ENCODE measurements at regions not wholly inside any gene's neighbourhood (a gene's known extent, or its start where the extent isn't known, plus 50 kb on each side); places are given as distances from the start of the nearest gene placed in this dataset.
A peak's percentile ranks its signal among the peaks of the same experiment; 100 is the strongest.

DNA sequence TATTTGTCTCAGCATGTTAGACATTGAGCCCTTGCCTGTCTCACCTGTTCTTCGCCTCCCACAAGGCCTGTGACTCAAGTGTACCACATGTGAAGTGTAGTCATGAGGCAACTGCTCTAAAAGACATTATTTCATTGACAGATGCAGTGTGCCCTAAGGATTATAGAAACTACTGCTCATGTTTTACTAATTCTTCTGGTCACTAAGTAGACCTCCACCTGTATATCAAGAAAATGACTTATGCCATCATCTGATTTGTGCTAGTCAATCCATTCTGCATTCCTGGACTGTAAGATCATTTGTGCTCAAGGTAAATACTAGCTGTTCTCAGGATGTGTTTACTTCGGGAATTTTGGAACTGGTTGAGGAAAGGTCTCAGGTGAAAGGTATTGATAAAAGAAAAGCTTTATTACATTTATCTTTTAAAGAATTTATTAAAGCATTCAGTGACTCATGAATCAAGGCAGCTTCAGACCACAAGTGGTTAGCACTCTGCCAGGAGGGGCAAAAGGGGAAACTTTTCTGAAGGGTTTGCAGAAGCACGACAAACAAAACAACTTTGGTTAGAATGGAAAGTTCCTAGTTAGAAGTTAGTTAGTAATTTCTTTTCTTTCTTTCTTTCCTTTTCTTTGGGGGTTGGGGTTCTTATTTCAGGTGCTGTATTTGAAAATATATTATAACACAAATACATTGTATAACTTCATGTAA is 465.3 kb upstream of the CBLB start:
- intact Hi-C loops (cut with micrococcal nuclease), result loop anchor here (2.0 kb wide), 1 partner anchor 31 kb away; no protein-coding TSS in a partner anchor
- ChIA-PET CTCF (interaction anchor here (0.5 kb wide), 1 partner anchor 315 kb away, joined by 3 read pairs; no protein-coding TSS in a partner anchor), POLR2A (no interaction called here)
- Mint-ChIP-seq H3K27me3 (no peaks in the 10 kb centered on the region), H3K4me1 (peaks cover 29% of the 10 kb centered on the region), H3K27ac (no peak overlapping the region), H3K36me3 (ENCODE audit: low read depth) (no peaks in the 10 kb centered on the region), H3K9me3 (peaks cover 2% of the 10 kb centered on the region), H3K4me3 (no peak overlapping the region)
- TF ChIP-seq, protein P1, sequence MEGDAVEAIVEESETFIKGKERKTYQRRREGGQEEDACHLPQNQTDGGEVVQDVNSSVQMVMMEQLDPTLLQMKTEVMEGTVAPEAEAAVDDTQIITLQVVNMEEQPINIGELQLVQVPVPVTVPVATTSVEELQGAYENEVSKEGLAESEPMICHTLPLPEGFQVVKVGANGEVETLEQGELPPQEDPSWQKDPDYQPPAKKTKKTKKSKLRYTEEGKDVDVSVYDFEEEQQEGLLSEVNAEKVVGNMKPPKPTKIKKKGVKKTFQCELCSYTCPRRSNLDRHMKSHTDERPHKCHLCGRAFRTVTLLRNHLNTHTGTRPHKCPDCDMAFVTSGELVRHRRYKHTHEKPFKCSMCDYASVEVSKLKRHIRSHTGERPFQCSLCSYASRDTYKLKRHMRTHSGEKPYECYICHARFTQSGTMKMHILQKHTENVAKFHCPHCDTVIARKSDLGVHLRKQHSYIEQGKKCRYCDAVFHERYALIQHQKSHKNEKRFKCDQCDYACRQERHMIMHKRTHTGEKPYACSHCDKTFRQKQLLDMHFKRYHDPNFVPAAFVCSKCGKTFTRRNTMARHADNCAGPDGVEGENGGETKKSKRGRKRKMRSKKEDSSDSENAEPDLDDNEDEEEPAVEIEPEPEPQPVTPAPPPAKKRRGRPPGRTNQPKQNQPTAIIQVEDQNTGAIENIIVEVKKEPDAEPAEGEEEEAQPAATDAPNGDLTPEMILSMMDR (IDR thresholded peaks at IDR 0.05), result no peak
- ATAC-seq (ENCODE audit: low read depth), result peak; percentile 42
- DNase-seq, result no peak

DNA sequence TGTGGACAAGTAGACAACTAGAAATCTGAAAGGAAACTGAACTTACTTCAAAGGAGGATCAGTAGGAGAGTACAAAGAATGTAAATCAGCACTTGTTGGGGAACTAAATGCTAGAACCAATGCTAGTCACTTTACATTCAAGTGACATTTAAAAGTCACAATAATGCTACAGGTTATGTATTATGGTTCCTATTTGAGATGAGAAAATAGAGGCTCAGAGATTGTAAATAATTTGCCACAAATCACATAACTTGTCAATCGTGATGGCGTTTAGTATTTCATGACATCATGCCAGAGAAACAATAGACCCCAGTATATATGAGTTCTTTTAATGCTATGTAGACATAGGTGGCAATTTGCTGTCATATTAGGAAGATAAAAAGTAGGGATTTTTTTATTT is 467.8 kb upstream of the CBLB start:
- ATAC-seq (ENCODE audit: low read depth), result no peak
- Mint-ChIP-seq H3K36me3 (ENCODE audit: low read depth) (no peaks in the 10 kb centered on the region), H3K9me3 (peaks cover 2% of the 10 kb centered on the region), H3K27ac (no peak overlapping the region), H3K4me1 (peaks cover 27% of the 10 kb centered on the region), H3K27me3 (no peaks in the 10 kb centered on the region), H3K4me3 (no peak overlapping the region)
- intact Hi-C loops (cut with micrococcal nuclease), result no loop called here
- ChIA-PET CTCF (no interaction called here), POLR2A (no interaction called here)
- DNase-seq, result no peak
- TF ChIP-seq, protein P1 (IDR thresholded peaks at IDR 0.05), result no peak

DNA sequence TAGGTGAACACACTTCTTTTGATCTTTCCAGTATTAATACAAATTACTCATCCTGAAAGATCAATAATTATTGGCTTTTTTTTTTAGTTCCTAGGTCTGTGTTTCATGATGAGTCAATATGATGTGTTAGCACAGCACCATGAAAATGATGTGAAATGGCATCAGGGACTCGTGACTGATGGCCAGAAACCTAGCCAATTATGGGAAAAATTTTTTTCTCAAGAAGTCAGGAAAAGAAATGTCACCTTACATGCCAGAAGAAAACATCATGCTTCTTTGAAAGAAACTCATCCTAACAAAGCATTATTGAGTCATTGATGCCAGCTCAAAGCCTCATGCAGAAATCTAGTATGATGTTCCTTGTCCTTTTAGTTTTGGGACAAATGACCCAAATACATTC is 468.3 kb upstream of the CBLB start:
- H3K4me3 Mint-ChIP-seq, result no peak overlapping the region
- H3K27ac Mint-ChIP-seq, result no peak overlapping the region
- CTCF ChIA-PET, result no interaction called here
- POLR2A ChIA-PET, result no interaction called here
- DNase-seq (no peak), ATAC-seq (ENCODE audit: low read depth) (no peak)
- intact Hi-C loops (cut with micrococcal nuclease), result no loop called here
- peaks cover 2% of the 10 kb centered on the region for H3K9me3 Mint-ChIP-seq
- H3K27me3 Mint-ChIP-seq, result no peaks in the 10 kb centered on the region
- TF ChIP-seq, protein P1 (IDR thresholded peaks at IDR 0.05), result no peak
- H3K36me3 Mint-ChIP-seq (ENCODE audit: low read depth), result no peaks in the 10 kb centered on the region
- H3K4me1 Mint-ChIP-seq, result peaks cover 24% of the 10 kb centered on the region

DNA sequence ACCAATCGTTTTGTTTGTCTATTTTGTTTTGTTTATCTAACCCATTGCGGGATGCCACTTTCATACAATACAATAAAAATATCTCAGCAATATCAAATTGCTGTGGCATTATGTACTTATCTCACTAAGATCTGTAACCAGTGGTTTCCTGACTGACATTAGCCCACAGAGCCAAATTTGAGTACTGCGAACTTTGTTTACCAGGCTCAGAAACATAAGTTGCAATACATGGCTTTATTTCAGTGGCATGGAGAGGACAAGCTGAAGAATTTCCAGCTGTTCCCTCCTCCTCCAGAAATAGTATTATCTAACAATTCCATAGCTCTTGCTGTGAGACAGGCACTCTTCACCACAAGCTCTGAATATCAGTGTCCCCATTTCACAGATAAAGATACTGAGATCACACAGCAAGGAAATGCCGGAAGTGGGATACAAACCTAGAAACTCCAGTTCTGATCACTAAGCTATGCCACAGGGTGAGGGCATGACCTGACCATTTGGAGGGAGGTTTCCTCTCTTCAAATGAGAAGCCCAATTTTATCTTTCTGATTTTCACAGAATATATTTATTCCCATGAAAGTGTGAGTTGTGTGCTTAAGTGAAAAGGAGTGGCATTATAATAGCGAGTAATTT is 469.9 kb upstream of the CBLB start:
- intact Hi-C loops (cut with micrococcal nuclease), result no loop called here
- ChIA-PET CTCF (no interaction called here), POLR2A (no interaction called here)
- H3K27me3 Mint-ChIP-seq, result no peaks in the 10 kb centered on the region
- peaks cover 16% of the 10 kb centered on the region for H3K4me1 Mint-ChIP-seq
- H3K4me3 Mint-ChIP-seq, result no peak overlapping the region
- no peak overlapping the region for H3K27ac Mint-ChIP-seq
- TF ChIP-seq, protein P1 (IDR thresholded peaks at IDR 0.05), result no peak
- no peaks in the 10 kb centered on the region for H3K36me3 Mint-ChIP-seq (ENCODE audit: low read depth)
- no peak for ATAC-seq (ENCODE audit: low read depth)
- DNase-seq, result no peak
- H3K9me3 Mint-ChIP-seq, result peaks cover 2% of the 10 kb centered on the region

DNA sequence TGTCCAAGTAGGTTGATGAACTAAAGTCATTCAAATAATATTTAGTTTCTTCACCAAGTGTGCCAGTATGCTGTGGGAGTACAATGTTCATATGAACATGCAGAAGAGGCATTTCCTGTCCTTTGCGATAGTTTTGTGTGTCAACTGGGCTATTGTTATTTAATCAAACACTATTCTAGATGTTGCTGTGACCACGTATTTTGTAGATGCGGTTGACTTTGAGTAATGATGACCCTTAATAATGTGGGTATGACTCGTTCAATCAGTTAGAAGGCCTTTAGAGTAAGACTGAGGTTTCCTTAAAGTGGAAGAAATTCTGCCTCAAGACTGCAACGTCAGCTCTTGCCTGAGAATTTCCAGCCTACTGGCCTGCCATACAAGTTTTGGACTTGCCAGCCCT is 470.7 kb upstream of the CBLB start:
- Mint-ChIP-seq H3K27me3 (no peaks in the 10 kb centered on the region), H3K36me3 (ENCODE audit: low read depth) (no peaks in the 10 kb centered on the region), H3K4me3 (no peak overlapping the region), H3K4me1 (peaks cover 7% of the 10 kb centered on the region), H3K27ac (no peak overlapping the region), H3K9me3 (peaks cover 2% of the 10 kb centered on the region)
- CTCF ChIA-PET, result no interaction called here
- ATAC-seq (ENCODE audit: low read depth) (no peak), DNase-seq (no peak)
- intact Hi-C loops (cut with micrococcal nuclease), result no loop called here
- TF ChIP-seq, protein P1 (IDR thresholded peaks at IDR 0.05), result no peak
- POLR2A ChIA-PET, result interaction anchor here (0.6 kb wide), 1 partner anchor 261 kb away, joined by 4 read pairs; no protein-coding TSS in a partner anchor

All from activated B cell treated with CpG ODN at 0.5 μM for 24 hours (primary cell).